ENCODE measurements at regions not wholly inside any gene's neighbourhood (a gene's known extent, or its start where the extent isn't known, plus 50 kb on each side); places are given as distances from the start of the nearest gene placed in this dataset.

GRCh38 chr6:79421707-79422484 lies 115.3 kb downstream of the LCA5 start:
- CTCF ChIA-PET: no interaction called here
- peak overlapping the region in 1 of 2 experiments; percentile 58; a peak in 2 of 4 replicates for H3K27ac ChIP-seq (ENCODE audit: low read depth in 2 of 2, low read length in 1 of 2)
- TF ChIP-seq NRF1 (IDR thresholded peaks at IDR 0.05; ENCODE audit: low read depth, low read length) (no peak), ELF1 (IDR thresholded peaks at IDR 0.05) (no peak), JUND (IDR thresholded peaks at IDR 0.05) (no peak), RFX5 (IDR thresholded peaks at IDR 0.05; ENCODE audit: low read length) (no peak), GATA2 (CRISPR knock-in tag; IDR thresholded peaks at IDR 0.05) (peak; percentile 49), PBX3 (IDR thresholded peaks at IDR 0.05) (peak; percentile 26; the same call in 1 of the 2 replicates), SIN3A (IDR thresholded peaks at IDR 0.05; ENCODE audit: borderline replicate concordance, low read depth, low read length) (no peak), MAX (IDR thresholded peaks at IDR 0.05; ENCODE audit: low read depth) (no peak), CHD2 (IDR thresholded peaks at IDR 0.05; ENCODE audit: low read length, partially characterized antibody) (peak; percentile 63), EP300 (IDR thresholded peaks at IDR 0.05; ENCODE audit: borderline replicate concordance in 1 of 2, low read depth in 1 of 2, low read length in 1 of 2) (peak in 1 of 2 experiments; percentile 67; a peak in 2 of 4 replicates), RAD21 (IDR thresholded peaks at IDR 0.05; ENCODE audit: low read length) (no peak), TAF1 (IDR thresholded peaks at IDR 0.05; ENCODE audit: borderline replicate concordance, low read depth, low read length) (no peak), SMC3 (IDR thresholded peaks at IDR 0.05; ENCODE audit: low read depth, low read length) (no peak), MEF2A (IDR thresholded peaks at IDR 0.05; ENCODE audit: borderline replicate concordance, low read depth) (no peak), EZH2phosphoT487 (IDR thresholded peaks at IDR 0.05; ENCODE audit: borderline replicate concordance, low read depth) (no peak), NFIC (IDR thresholded peaks at IDR 0.05; ENCODE audit: borderline replicate concordance) (0 out of 2 replicates have a peak, but pooled peaks have one; percentile 16), USF1 (IDR thresholded peaks at IDR 0.05; ENCODE audit: borderline replicate concordance, low read depth) (no peak), USF2 (IDR thresholded peaks at IDR 0.05; ENCODE audit: borderline replicate concordance, low read depth, low read length) (no peak), CTCF (IDR thresholded peaks at IDR 0.05) (no peak), FOXM1 (IDR thresholded peaks at IDR 0.05; ENCODE audit: low read depth) (no peak), POLR2AphosphoS5 (IDR thresholded peaks at IDR 0.05; ENCODE audit: low read depth, low read length) (no peak), RXRA (IDR thresholded peaks at IDR 0.05; ENCODE audit: borderline replicate concordance, low read depth) (no peak), FOXJ3 (CRISPR knock-in tag; IDR thresholded peaks at IDR 0.05) (no peak), ZBTB33 (IDR thresholded peaks at IDR 0.05; ENCODE audit: borderline replicate concordance, low read depth) (no peak), IRF3 (IDR thresholded peaks at IDR 0.05; ENCODE audit: low read depth, low read length) (no peak), FOSL2 (IDR thresholded peaks at IDR 0.05; ENCODE audit: borderline replicate concordance, low read depth) (no peak)

More at GRCh38 chr6:79421707-79422484, 115.3 kb downstream of the LCA5 start:
- Histone ChIP-seq H4K20me1 (ENCODE audit: insufficient read depth) (no peaks in the 10 kb centered on the region), H3K9ac (no peak overlapping the region), H2AFZ (ENCODE audit: low read depth) (no peak overlapping the region), H3K9me3 (no peaks in the 10 kb centered on the region), H3K4me1 (ENCODE audit: control insufficient read depth in 1 of 2, insufficient read depth in 2 of 2, low read depth in 1 of 2, low read length in 1 of 2) (peaks cover 0 to 17% of the 10 kb centered on the region in 2 experiments; a peak in 2 of 4 replicates), H3K36me3 (replicated peaks in 1 of 2; ENCODE audit: control insufficient read depth in 1 of 2, insufficient read depth in 2 of 2, low read length in 1 of 2) (no peaks in the 10 kb centered on the region), H3K4me2 (peak overlapping the region; percentile 13; the same call in 1 of the 2 replicates), H3K79me2 (ENCODE audit: insufficient read depth) (no peaks in the 10 kb centered on the region), H3K9me2 (no peaks in the 10 kb centered on the region), H3K4me3 (ENCODE audit: low read depth in 2 of 2, low read length in 1 of 2) (no peak overlapping the region), H3K27me3 (ENCODE audit: insufficient read depth) (no peaks in the 10 kb centered on the region), H3F3A (replicated peaks; ENCODE audit: insufficient read depth) (no peaks in the 10 kb centered on the region)
- POLR2A ChIA-PET: no interaction called here
- peak; percentile 41 for DNase-seq
- WGBS (ENCODE audit: low lambda C conversion rate): 17% methylated on average over 5 of the region's 5 CpGs

Measured in SK-N-SH (cell line).